WERI-Rb-1 (cell line): ENCODE measurements at regions not wholly inside any gene's neighbourhood (a gene's known extent, or its start where the extent isn't known, plus 50 kb on each side); places are given as distances from the start of the nearest gene placed in this dataset.

Experiments used
- DNase-seq: peaks from one replicate; pipeline ENCODE4 v3.0.0-alpha.2; 2020
- H3K27ac ChIP-seq: fragments of 250-450 bp; sonication (Bioruptor Pico); 2 replicates; pipeline ENCODE4 v1.5.1; 2020; ENCODE audit warnings: mild to moderate bottlenecking, moderate library complexity
- H3K27me3 ChIP-seq: fragments of 250-450 bp; sonication (Bioruptor Pico); 2 replicates; pipeline ENCODE4 v1.5.1; 2021; ENCODE audit warnings: mild to moderate bottlenecking, low read depth, moderate library complexity; ENCODE audit not compliant: insufficient read depth, severe bottlenecking
- H3K36me3 ChIP-seq: fragments of 250-450 bp; sonication (Bioruptor Pico); 2 replicates; pipeline ENCODE4 v1.5.1; 2020; ENCODE audit warnings: mild to moderate bottlenecking, moderate library complexity
- H3K4me3 ChIP-seq: 2 replicates; pipeline ENCODE4 v1.5.1; 2011; ENCODE audit warnings: low read depth, mild to moderate bottlenecking, control low read depth, low read length
- H3K9me3 ChIP-seq: fragments of 250-450 bp; sonication (Bioruptor Pico); 2 replicates; pipeline ENCODE4 v1.5.1; 2021; ENCODE audit warnings: mild to moderate bottlenecking, moderate library complexity; ENCODE audit not compliant: severe bottlenecking
- CTCF ChIP-seq: IDR thresholded peaks from 2 replicates; pipeline ENCODE4 v1.5.1; 2011; ENCODE audit warnings: low read depth, mild to moderate bottlenecking, control low read depth, inconsistent platforms, low read length

GRCh38 chr3:176510097-176510496 is 687.2 kb downstream of the TBL1XR1 start:
- Histone ChIP-seq H3K9me3 (peaks cover 11% of the 10 kb centered on the region), H3K27ac (no peak overlapping the region), H3K4me3 (no peak overlapping the region), H3K36me3 (no peaks in the 10 kb centered on the region), H3K27me3 (no peaks in the 10 kb centered on the region)
- no peak for TF ChIP-seq CTCF
- no peak for DNase-seq

DNA sequence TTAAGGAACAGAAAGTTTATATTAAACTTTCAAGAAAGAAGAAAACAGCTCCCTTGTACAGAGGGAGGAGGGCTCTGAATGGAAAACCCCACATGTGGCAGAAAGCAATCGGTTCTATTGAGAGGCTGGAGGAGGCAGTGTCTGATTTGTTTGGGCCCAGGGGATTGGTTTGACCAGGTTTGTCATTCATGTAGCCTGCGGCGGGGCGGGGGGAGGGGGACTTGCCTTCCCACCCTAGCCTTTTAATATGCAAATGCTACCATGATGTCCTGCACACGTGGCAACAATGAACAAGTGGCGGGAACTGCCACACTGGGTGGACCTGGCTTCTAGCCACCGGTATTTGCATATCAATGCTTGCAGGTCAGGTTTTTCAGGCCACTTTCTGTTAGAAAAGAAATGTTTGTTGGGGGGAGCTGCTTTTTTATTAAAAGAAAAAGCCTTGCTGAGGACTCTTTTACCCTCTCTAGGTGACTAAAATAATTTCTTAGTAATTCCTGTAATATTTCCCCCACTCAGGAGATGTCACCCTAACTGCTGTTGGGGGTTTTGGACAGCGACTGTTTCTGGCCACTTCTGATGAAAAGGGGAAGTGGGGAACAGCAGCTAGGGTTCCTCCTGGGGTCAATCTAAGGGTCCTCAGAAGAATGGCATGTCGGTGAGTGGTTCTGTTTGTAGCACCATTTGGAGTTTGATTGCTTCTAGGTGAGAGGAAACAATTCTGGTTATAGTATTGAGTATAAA is 691.2 kb downstream of the TBL1XR1 start:
- Histone ChIP-seq H3K9me3 (no peaks in the 10 kb centered on the region), H3K27me3 (no peaks in the 10 kb centered on the region), H3K4me3 (no peak overlapping the region), H3K27ac (no peak overlapping the region), H3K36me3 (no peaks in the 10 kb centered on the region)
- DNase-seq: no peak
- TF ChIP-seq CTCF: no peak

DNA sequence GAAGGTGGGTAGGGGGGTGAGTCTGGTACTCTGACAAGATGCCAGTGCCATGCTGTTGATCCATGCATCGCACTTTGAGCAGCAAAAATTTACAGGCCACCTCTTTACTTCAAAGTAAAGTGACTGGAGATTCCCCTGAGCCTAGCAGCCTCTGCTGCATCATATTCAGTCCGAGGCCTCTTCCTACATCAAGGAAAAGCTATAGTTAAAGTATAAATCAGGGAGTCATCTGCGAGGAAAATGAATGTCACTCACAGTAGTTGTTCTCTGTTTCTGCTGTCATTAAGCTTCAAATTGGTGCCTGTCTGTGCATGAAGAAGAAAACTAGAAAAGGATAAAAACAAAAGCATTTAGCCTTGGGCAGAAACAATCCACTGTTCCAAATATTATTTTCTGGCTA is 706.2 kb downstream of the TBL1XR1 start:
- no peak for TF ChIP-seq CTCF
- H3K36me3 ChIP-seq: no peaks in the 10 kb centered on the region
- no peak overlapping the region for H3K27ac ChIP-seq
- no peaks in the 10 kb centered on the region for H3K27me3 ChIP-seq
- no peak for DNase-seq
- H3K4me3 ChIP-seq: no peak overlapping the region
- H3K9me3 ChIP-seq: no peaks in the 10 kb centered on the region

GRCh38 chr3:176490357-176490756 is 706.9 kb downstream of the TBL1XR1 start:
- no peaks in the 10 kb centered on the region for H3K36me3 ChIP-seq
- no peak for DNase-seq
- H3K4me3 ChIP-seq: no peak overlapping the region
- no peaks in the 10 kb centered on the region for H3K9me3 ChIP-seq
- TF ChIP-seq CTCF: no peak
- no peaks in the 10 kb centered on the region for H3K27me3 ChIP-seq
- H3K27ac ChIP-seq: no peak overlapping the region

DNA sequence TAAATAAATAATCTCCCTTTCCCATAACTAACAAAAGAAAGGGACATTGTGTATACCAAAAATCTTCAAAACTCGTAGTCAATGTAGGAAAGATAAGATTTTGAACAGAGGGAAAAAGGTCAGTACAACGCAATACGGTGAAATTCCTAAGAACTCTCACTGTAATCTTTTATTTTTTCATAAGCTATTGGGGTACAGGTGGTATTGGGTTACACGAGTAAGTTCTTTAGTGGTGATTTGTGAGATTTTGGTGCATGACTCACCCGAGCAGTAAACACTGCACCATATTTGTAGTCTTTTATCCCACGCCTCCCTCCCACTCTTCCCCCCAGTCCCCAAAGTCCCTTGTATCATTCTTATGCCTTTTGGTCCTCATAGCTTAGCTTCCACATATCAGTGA is 718.0 kb downstream of the TBL1XR1 start:
- TF ChIP-seq CTCF: no peak
- H3K27ac ChIP-seq: no peak overlapping the region
- H3K9me3 ChIP-seq: no peaks in the 10 kb centered on the region
- H3K36me3 ChIP-seq: no peaks in the 10 kb centered on the region
- no peak for DNase-seq
- no peaks in the 10 kb centered on the region for H3K27me3 ChIP-seq
- no peak overlapping the region for H3K4me3 ChIP-seq

DNA sequence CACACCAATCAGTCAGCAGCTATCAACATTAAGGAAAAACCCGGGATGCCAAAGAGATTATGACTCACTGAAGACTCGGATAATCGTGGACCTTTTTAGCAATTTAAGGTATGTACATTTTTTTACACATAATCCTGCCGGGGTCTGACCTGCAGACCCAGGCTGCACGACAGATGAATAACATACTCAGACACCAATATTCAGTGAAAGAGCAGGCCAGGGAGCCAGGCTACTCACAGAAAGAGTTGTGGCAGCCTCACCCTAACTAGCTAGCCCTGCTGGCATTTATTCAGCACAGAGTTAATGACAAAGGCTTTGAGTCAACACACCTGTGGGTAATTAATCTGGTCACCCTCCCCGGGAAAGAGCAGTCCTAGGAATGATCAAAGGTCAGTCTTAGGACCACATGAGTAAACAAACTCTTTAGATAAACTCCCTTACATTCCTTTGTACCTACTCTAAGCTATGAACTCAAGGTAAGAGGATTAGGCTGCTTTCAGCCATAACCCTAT is 727.5 kb downstream of the TBL1XR1 start:
- no peaks in the 10 kb centered on the region for H3K36me3 ChIP-seq
- H3K27me3 ChIP-seq: no peaks in the 10 kb centered on the region
- no peak overlapping the region for H3K4me3 ChIP-seq
- no peak for DNase-seq
- H3K27ac ChIP-seq: no peak overlapping the region
- TF ChIP-seq CTCF: no peak
- H3K9me3 ChIP-seq: no peaks in the 10 kb centered on the region
